ENCODE measurements at regions not wholly inside any gene's neighbourhood (a gene's known extent, or its start where the extent isn't known, plus 50 kb on each side); places are given as distances from the start of the nearest gene placed in this dataset.

DNA sequence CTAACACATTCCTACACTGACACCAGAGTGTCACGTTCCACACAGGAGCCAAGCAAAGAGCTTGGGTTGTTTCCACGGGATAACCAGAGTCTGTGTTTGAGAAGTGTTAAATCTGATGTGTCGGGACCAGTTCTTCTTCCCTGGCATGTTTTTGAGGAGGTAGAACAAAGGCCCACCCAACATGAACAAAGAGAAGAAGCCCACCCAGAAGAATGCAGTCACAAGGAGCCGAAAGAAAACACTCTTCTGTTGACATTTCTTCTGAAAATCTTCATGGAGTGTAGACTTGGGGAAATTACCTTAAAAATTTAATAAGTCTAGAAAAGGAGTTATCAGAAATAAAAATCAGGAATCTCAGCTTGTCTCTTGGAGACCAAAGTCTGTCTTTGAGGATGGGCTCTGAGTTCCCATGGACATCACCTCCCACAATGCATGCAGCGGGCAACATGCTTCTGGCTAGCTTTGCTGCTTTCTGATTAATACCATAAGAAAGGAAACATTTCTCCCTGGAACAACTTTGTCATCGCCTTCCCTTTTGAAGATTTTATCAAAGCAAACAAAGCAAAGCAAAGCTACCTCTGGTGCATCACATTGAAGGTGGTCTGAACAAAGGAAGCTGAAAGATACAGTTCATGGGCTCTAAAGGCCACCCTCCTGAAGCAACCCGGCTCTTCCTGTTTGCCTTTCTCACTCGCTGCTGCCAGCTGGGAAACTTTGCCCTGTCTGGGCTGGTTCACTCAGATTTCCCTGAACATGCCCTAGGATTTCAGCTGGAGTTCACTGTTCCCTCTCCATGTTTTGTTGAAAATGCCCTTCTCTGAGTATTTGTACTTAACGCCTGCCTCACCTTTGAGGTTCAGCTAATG, 448.1 kb downstream of the KIF16B start:
- ChIA-PET CTCF (no interaction called here), POLR2A (ENCODE audit: unreplicated experiment) (no interaction called here)
- no TSS peak for BruUV-seq (replicated peaks)
- no peak for TF ChIP-seq EZH2phosphoT487 (IDR thresholded peaks at IDR 0.05; ENCODE audit: borderline replicate concordance, low read length)
- TF ChIP-seq, protein P1, sequence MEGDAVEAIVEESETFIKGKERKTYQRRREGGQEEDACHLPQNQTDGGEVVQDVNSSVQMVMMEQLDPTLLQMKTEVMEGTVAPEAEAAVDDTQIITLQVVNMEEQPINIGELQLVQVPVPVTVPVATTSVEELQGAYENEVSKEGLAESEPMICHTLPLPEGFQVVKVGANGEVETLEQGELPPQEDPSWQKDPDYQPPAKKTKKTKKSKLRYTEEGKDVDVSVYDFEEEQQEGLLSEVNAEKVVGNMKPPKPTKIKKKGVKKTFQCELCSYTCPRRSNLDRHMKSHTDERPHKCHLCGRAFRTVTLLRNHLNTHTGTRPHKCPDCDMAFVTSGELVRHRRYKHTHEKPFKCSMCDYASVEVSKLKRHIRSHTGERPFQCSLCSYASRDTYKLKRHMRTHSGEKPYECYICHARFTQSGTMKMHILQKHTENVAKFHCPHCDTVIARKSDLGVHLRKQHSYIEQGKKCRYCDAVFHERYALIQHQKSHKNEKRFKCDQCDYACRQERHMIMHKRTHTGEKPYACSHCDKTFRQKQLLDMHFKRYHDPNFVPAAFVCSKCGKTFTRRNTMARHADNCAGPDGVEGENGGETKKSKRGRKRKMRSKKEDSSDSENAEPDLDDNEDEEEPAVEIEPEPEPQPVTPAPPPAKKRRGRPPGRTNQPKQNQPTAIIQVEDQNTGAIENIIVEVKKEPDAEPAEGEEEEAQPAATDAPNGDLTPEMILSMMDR (conservative IDR thresholded peaks at IDR 0.05; ENCODE audit: low read depth, low read length) = no peak
- TF ChIP-seq EZH2 (IDR thresholded peaks at IDR 0.05; ENCODE audit: low read length, unreplicated experiment) = no peak
- Histone ChIP-seq H3K27ac (ENCODE audit: low read length) (0 out of 2 replicates have a peak overlapping the region, but pooled peaks have one; percentile 2), H3K9ac (ENCODE audit: low read length) (no peak overlapping the region), H3F3A (ENCODE audit: low read length, unreplicated experiment) (no peaks in the 10 kb centered on the region), H3K79me2 (ENCODE audit: low read length) (no peaks in the 10 kb centered on the region), H4K20me1 (ENCODE audit: low read length) (no peaks in the 10 kb centered on the region), H3K4me2 (ENCODE audit: low read length) (no peak overlapping the region), H3K9me2 (replicated peaks; ENCODE audit: low read length) (no peaks in the 10 kb centered on the region), H2AFZ (ENCODE audit: low read length) (peak overlapping the region; percentile 16), H3K9me3 (ENCODE audit: low read length) (peaks cover 3% of the 10 kb centered on the region; the same call in 1 of the 2 replicates), H3K4me1 (ENCODE audit: insufficient read depth, low read length) (peaks cover 20% of the 10 kb centered on the region; the same call in 1 of the 2 replicates), H3K36me3 (ENCODE audit: low read depth, low read length) (no peaks in the 10 kb centered on the region), H3K4me3 (ENCODE audit: low read length) (no peak overlapping the region), H3K27me3 (ENCODE audit: low read length) (no peaks in the 10 kb centered on the region)
- ATAC-seq (no peak), DNase-seq (peak; percentile 17)
- intact Hi-C loops (cut with micrococcal nuclease) = no loop called here

DNA sequence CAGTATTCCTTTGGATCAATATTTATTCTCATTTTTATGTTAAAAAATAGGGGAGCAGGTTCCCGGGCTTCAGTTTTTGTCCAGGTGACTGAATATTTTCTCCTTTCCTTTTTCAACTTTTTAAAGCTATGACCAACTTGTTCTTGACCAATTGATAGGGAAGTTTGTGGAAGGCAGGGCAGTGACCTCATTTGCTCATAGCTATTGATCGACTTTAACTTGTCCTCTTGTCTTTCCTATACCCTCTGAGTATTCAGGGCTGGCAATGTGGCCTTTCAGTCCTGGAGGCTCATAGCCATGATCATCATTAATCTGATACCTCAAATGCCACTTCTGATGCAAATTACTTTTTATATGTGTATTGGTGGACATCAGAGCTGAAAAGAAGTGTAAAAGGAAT, 448.8 kb downstream of the KIF16B start:
- POLR2A ChIA-PET (ENCODE audit: unreplicated experiment) = no interaction called here

More for the DNA sequence above, 448.8 kb downstream of the KIF16B start:
- Histone ChIP-seq H3K4me2 (ENCODE audit: low read length) (no peak overlapping the region), H3K36me3 (ENCODE audit: low read depth, low read length) (no peaks in the 10 kb centered on the region), H3K9ac (ENCODE audit: low read length) (no peak overlapping the region), H3K4me3 (ENCODE audit: low read length) (no peak overlapping the region), H3K9me3 (ENCODE audit: low read length) (peaks cover 3% of the 10 kb centered on the region; the same call in 1 of the 2 replicates), H3K79me2 (ENCODE audit: low read length) (no peaks in the 10 kb centered on the region), H3K27me3 (ENCODE audit: low read length) (no peaks in the 10 kb centered on the region), H3K4me1 (ENCODE audit: insufficient read depth, low read length) (peaks cover 20% of the 10 kb centered on the region; the same call in 1 of the 2 replicates), H2AFZ (ENCODE audit: low read length) (no peak overlapping the region), H4K20me1 (ENCODE audit: low read length) (no peaks in the 10 kb centered on the region), H3K9me2 (replicated peaks; ENCODE audit: low read length) (no peaks in the 10 kb centered on the region), H3F3A (ENCODE audit: low read length, unreplicated experiment) (no peaks in the 10 kb centered on the region), H3K27ac (ENCODE audit: low read length) (no peak overlapping the region)
- no TSS peak for BruUV-seq (replicated peaks)
- CTCF ChIA-PET = no interaction called here
- TF ChIP-seq EZH2phosphoT487 (IDR thresholded peaks at IDR 0.05; ENCODE audit: borderline replicate concordance, low read length) (no peak), EZH2 (IDR thresholded peaks at IDR 0.05; ENCODE audit: low read length, unreplicated experiment) (no peak)
- TF ChIP-seq, protein P1 (conservative IDR thresholded peaks at IDR 0.05; ENCODE audit: low read depth, low read length) = no peak
- no peak for DNase-seq
- ATAC-seq = no peak
- intact Hi-C loops (cut with micrococcal nuclease) = no loop called here
